ENCODE measurements at regions not wholly inside any gene's neighbourhood (a gene's known extent, or its start where the extent isn't known, plus 50 kb on each side); places are given as distances from the start of the nearest gene placed in this dataset.

DNA sequence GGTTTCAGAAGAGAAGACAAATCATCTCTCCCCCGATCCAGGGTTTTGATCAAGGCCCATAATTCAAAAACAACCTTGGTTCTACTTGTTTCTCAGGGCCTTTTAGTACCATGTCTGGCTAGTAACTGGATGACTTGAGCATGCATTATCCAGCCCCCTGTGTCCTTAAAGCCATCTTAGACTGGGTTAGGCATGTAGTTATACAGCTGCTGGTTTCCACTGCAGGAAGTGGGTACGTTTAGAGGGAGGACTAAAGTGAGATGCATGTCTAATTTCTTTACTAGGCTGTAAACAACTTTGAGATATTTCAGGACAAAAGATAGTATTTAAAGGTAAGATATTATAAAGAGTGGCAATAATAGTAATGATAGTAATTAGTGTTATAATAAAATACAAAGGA lies 372.0 kb downstream of the PLK2 start:
- TF ChIP-seq, protein P1, sequence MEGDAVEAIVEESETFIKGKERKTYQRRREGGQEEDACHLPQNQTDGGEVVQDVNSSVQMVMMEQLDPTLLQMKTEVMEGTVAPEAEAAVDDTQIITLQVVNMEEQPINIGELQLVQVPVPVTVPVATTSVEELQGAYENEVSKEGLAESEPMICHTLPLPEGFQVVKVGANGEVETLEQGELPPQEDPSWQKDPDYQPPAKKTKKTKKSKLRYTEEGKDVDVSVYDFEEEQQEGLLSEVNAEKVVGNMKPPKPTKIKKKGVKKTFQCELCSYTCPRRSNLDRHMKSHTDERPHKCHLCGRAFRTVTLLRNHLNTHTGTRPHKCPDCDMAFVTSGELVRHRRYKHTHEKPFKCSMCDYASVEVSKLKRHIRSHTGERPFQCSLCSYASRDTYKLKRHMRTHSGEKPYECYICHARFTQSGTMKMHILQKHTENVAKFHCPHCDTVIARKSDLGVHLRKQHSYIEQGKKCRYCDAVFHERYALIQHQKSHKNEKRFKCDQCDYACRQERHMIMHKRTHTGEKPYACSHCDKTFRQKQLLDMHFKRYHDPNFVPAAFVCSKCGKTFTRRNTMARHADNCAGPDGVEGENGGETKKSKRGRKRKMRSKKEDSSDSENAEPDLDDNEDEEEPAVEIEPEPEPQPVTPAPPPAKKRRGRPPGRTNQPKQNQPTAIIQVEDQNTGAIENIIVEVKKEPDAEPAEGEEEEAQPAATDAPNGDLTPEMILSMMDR (IDR thresholded peaks at IDR 0.05; ENCODE audit: insufficient read depth, low read depth, low read length), result no peak
- TF ChIP-seq EZH2 (IDR thresholded peaks at IDR 0.05; ENCODE audit: insufficient read depth, low read length), result no peak
